NB4 (cell line): ENCODE measurements at regions not wholly inside any gene's neighbourhood (a gene's known extent, or its start where the extent isn't known, plus 50 kb on each side); places are given as distances from the start of the nearest gene placed in this dataset.

Source experiments
- CTCF ChIP-seq: IDR thresholded peaks from one replicate; pipeline ENCODE4 v1.5.1; 2012; ENCODE audit warnings: low read depth, low read length
- POLR2A ChIP-seq: IDR thresholded peaks from 2 replicates; pipeline ENCODE4 v1.6.1; 2011; ENCODE audit warnings: mild to moderate bottlenecking; ENCODE audit not compliant: insufficient read length; ENCODE audit errors: extremely low read depth
- TF ChIP-seq, protein P1 (sequence below): IDR thresholded peaks from 2 replicates; pipeline ENCODE4 v1.6.1; 2011; ENCODE audit warnings: low read depth, low read length

- no peak for TF ChIP-seq CTCF
- TF ChIP-seq, protein P1, sequence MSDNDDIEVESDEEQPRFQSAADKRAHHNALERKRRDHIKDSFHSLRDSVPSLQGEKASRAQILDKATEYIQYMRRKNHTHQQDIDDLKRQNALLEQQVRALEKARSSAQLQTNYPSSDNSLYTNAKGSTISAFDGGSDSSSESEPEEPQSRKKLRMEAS, result no peak
- no peak for TF ChIP-seq POLR2A
Observed at GRCh38 chr17:64787921-64788271, 125.8 kb upstream of the SMURF2 start.
